Retinal pigment epithelial cell (primary cell): ENCODE measurements at regions not wholly inside any gene's neighbourhood (a gene's known extent, or its start where the extent isn't known, plus 50 kb on each side); places are given as distances from the start of the nearest gene placed in this dataset.
A peak's percentile ranks its signal among the peaks of the same experiment; 100 is the strongest.

ENCODE experiments used
- DNase-seq: peaks from one replicate; pipeline ENCODE4 v3.0.0-alpha.2; 2010; ENCODE audit warnings: low read depth
- H3K4me3 ChIP-seq: 2 replicates; pipeline ENCODE4 v1.5.1; 2011; ENCODE audit warnings: mild to moderate bottlenecking, low read length, control low read depth, moderate library complexity
- TF ChIP-seq, protein P1 (sequence below): conservative IDR thresholded peaks from 2 replicates; pipeline ENCODE4 v1.5.1; 2011; ENCODE audit warnings: low read depth, low read length, control low read depth, inconsistent platforms

- H3K4me3 ChIP-seq = no peak overlapping the region
- DNase-seq = no peak
- TF ChIP-seq, protein P1, sequence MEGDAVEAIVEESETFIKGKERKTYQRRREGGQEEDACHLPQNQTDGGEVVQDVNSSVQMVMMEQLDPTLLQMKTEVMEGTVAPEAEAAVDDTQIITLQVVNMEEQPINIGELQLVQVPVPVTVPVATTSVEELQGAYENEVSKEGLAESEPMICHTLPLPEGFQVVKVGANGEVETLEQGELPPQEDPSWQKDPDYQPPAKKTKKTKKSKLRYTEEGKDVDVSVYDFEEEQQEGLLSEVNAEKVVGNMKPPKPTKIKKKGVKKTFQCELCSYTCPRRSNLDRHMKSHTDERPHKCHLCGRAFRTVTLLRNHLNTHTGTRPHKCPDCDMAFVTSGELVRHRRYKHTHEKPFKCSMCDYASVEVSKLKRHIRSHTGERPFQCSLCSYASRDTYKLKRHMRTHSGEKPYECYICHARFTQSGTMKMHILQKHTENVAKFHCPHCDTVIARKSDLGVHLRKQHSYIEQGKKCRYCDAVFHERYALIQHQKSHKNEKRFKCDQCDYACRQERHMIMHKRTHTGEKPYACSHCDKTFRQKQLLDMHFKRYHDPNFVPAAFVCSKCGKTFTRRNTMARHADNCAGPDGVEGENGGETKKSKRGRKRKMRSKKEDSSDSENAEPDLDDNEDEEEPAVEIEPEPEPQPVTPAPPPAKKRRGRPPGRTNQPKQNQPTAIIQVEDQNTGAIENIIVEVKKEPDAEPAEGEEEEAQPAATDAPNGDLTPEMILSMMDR = no peak
Measured at GRCh38 chr21:21605521-21605920, 607.3 kb downstream of the NCAM2 start.

DNA sequence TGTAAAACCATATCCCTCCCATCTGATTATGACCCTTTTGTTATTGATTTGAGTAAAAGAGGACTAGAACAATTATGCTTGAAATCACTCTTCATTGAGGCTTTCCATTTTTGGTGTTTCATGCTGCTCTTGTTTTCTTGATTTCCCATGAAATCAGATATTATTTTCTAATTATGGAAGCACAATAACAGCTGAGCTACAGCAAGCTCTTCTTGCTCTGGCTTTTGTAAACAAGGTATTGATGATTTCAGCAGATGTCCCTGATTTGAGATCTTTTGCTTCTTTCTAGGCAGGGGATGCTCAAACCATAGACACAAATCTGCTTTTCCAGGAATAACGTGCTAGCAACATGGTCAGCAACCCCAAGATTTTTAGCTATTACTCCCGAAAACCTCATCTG, 607.8 kb downstream of the NCAM2 start:
- DNase-seq = no peak
- TF ChIP-seq, protein P1 = no peak
- no peak overlapping the region for H3K4me3 ChIP-seq

GRCh38 chr21:21612466-21612865, 614.3 kb downstream of the NCAM2 start:
- no peak overlapping the region for H3K4me3 ChIP-seq
- TF ChIP-seq, protein P1 = no peak
- DNase-seq = peak; percentile 91

GRCh38 chr21:21614966-21615365, 616.8 kb downstream of the NCAM2 start:
- TF ChIP-seq, protein P1 = no peak
- no peak overlapping the region for H3K4me3 ChIP-seq
- DNase-seq = no peak

GRCh38 chr21:21622460-21623234, 624.4 kb downstream of the NCAM2 start:
- no peak overlapping the region for H3K4me3 ChIP-seq
- TF ChIP-seq, protein P1 = no peak
- no peak for DNase-seq

GRCh38 chr21:21624674-21625073, 626.5 kb downstream of the NCAM2 start:
- H3K4me3 ChIP-seq = no peak overlapping the region
- no peak for DNase-seq
- TF ChIP-seq, protein P1 = no peak

DNA sequence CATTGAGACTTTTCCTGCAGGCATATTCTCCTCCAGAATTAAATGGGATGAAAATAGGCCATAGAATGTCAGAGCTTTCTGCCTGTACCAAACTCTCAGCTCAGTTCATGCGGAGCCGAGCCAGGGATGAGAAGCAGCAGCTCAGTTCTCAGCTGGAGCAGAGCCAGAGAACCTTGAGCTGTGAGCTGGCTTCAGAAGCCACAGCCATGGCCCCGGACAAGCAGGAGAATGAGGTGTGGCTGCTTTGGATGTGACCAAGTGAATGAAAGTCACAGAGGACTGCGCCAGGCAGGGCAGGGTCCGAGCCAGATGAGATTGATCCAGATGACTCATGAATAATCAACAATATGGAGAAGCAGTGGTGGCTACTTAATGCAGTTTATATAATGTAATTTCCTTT, 633.8 kb downstream of the NCAM2 start:
- no peak overlapping the region for H3K4me3 ChIP-seq
- DNase-seq = peak; percentile 45
- TF ChIP-seq, protein P1 = no peak
